Kidney (tissue), 13 donors: ENCODE measurements at regions not wholly inside any gene's neighbourhood (a gene's known extent, or its start where the extent isn't known, plus 50 kb on each side); places are given as distances from the start of the nearest gene placed in this dataset.

Experiments used
- DNase-seq, 5 donors: peaks; one replicate each; pipeline ENCODE4 v3.0.0-alpha.2; 2013 to 2020
- FAIRE-seq: peaks from 2 replicates; lab custom pipeline; 2012; peaks lifted over from hg19 to GRCh38; lab: Jason Lieb, UNC
- H3K27ac ChIP-seq, 2 donors: one replicate each; pipeline ENCODE4 v1.7.0; 2013; ENCODE audit warnings: low read depth in 2 of 2, low read length in 2 of 2, inconsistent platforms in 1 of 2
- H3K27me3 ChIP-seq: one replicate; pipeline ENCODE4 v1.7.1; 2013; ENCODE audit warnings: low read length, inconsistent platforms; ENCODE audit not compliant: control insufficient read depth, insufficient read depth
- H3K36me3 ChIP-seq, 3 donors: one replicate each; pipeline versions ENCODE4 v1.7.0 to v1.7.1; 2013; ENCODE audit warnings: low read length in 3 of 3, control low read depth in 1 of 3, inconsistent platforms in 1 of 3; ENCODE audit not compliant: insufficient read depth in 3 of 3, control insufficient read depth in 2 of 3
- H3K4me1 ChIP-seq, 3 donors: one replicate each; pipeline versions ENCODE4 v1.7.0 to v1.7.1; 2013; ENCODE audit warnings: low read length in 3 of 3, inconsistent platforms in 1 of 3, low read depth in 1 of 3; ENCODE audit not compliant: control insufficient read depth in 2 of 3, insufficient read depth in 2 of 3
- H3K4me3 ChIP-seq, 3 donors: one replicate each; pipeline versions ENCODE4 v1.7.0 to v1.8.1; 2013; ENCODE audit warnings: low read length in 3 of 3, control low read depth in 1 of 3, inconsistent platforms in 1 of 3
- H3K9ac ChIP-seq, 3 donors: one replicate each; pipeline versions ENCODE4 v1.7.0 to v1.7.1; 2013; ENCODE audit warnings: low read length in 3 of 3, control low read depth in 1 of 3, inconsistent platforms in 1 of 3
- H3K9me3 ChIP-seq, 3 donors: one replicate each; pipeline versions ENCODE4 v1.7.0 to v1.7.1; 2013; ENCODE audit warnings: low read length in 3 of 3, control low read depth in 1 of 3, inconsistent platforms in 1 of 3; ENCODE audit not compliant: control insufficient read depth in 2 of 3, insufficient read depth in 1 of 3
- CTCF ChIP-seq: IDR thresholded peaks from 3 replicates; pipeline ENCODE4 v1.5.1; 2012; ENCODE audit warnings: mild to moderate bottlenecking, moderate library complexity, borderline replicate concordance; ENCODE audit not compliant: insufficient read depth; ENCODE audit errors: extremely low read depth
- intact Hi-C: fragments of 100-400 bp; cut with DNase I; formaldehyde crosslinking; loops from one replicate; pipeline ENCODE4 v1.11.1; 2022
- donor health status: control.
- donor health status: control.
- donor health status: control.
- donor health status: control.
- donor health status: control.
- donor health status: DM: yes; HTN: yes; CAD: no.
- donor health status: Normal renal cell carcinoma (clear cell type).

DNA sequence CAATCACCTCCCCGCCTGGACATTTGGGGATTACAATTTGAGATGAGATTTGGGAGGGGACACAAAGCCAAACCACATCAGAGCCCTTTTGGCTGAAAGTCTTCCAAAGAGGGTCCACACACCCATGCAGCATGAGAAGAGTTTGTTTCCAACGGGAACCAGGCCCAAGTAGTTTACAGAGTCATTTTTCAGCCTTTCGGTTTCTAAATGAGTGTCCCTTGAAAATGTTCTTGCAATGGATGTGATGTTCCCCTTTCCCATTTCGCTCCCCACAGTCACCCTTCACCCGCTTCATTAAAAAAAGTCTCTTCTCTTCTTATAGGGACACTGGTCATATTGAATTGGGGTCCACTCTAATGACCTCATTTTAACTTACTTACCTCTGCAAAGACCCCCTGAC lies 157.4 kb downstream of the ARL4C start:
- no peak for TF ChIP-seq CTCF
- no peak overlapping the region for H3K27ac ChIP-seq
- DNase-seq = no peak

GRCh38 chr2:234339011-234339410 lies 157.9 kb downstream of the ARL4C start:
- Histone ChIP-seq H3K4me3 (no peak overlapping the region), H3K36me3 (no peaks in the 10 kb centered on the region), H3K9ac (no peak overlapping the region), H3K9me3 (no peaks in the 10 kb centered on the region), H3K27me3 (no peaks in the 10 kb centered on the region), H3K4me1 (no peaks in the 10 kb centered on the region), H3K27ac (no peak overlapping the region)
- FAIRE-seq (no peak), DNase-seq (no peak)
- TF ChIP-seq CTCF = no peak
- intact Hi-C loops = no loop called here

More for the DNA sequence above, 157.4 kb downstream of the ARL4C start:
- intact Hi-C loops = no loop called here
- Histone ChIP-seq H3K27me3 (no peaks in the 10 kb centered on the region), H3K9ac (no peak overlapping the region), H3K4me3 (no peak overlapping the region), H3K36me3 (no peaks in the 10 kb centered on the region), H3K4me1 (no peaks in the 10 kb centered on the region), H3K9me3 (no peaks in the 10 kb centered on the region)
- FAIRE-seq = no peak

DNA sequence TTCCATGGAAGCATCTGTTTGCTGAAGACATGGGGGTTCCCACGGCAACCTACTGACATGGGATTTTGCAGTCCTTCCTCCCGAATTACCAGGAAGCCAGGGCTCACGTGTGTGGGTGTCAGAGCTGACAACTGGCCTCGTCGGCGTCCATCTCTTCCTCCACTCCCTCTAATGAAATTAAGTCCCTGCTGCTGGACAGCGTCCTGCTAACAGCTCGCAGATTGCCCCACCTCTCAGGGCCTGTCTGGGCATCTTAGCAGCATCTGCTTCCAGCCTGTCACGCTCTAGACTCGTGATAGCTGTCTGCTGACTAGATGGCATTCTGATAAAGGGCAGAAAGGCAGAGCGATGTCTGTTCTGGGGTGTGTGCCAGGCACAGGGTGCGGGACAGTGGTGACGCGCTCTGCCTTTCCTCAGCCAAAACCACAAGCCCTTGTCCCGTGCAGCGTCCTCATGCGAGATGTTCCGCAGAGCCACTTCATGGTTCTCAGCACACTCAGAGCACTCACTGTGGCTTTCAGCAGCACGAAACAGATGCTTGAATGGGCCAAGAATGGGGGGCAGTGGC lies 161.1 kb downstream of the ARL4C start:
- Histone ChIP-seq H3K4me1 (no peaks in the 10 kb centered on the region), H3K36me3 (no peaks in the 10 kb centered on the region), H3K27me3 (no peaks in the 10 kb centered on the region), H3K27ac (no peak overlapping the region), H3K9me3 (no peaks in the 10 kb centered on the region), H3K9ac (no peak overlapping the region), H3K4me3 (no peak overlapping the region)
- TF ChIP-seq CTCF = no peak
- intact Hi-C loops = no loop called here
- FAIRE-seq (no peak), DNase-seq (peak; percentile 71 to 86 (median 80))

DNA sequence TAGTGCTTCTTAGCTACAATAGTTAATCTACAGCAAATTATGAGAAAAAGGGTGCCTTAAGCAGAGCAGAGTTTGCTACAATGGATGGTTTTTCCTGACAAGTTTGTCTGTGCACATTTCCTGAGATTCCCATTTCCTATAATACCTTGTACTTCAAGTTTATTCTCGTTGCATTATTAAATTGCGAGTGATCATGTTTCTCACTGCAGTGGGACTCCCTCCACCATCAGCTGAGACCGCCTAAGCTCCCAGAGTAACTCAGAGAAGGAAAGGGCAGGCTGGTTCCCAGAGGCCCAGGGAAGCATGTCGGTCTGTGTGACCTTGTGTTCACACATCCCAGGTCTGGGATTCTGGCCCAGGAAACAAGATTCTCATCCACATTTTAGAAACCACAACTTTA lies 162.1 kb downstream of the ARL4C start:
- no peak for DNase-seq
- H3K9ac ChIP-seq = no peak overlapping the region
- H3K36me3 ChIP-seq = no peaks in the 10 kb centered on the region
- no peak for TF ChIP-seq CTCF
- no peak for FAIRE-seq
- no peaks in the 10 kb centered on the region for H3K9me3 ChIP-seq
- intact Hi-C loops = no loop called here
- no peaks in the 10 kb centered on the region for H3K4me1 ChIP-seq
- H3K27ac ChIP-seq = no peak overlapping the region
- no peak overlapping the region for H3K4me3 ChIP-seq
- H3K27me3 ChIP-seq = no peaks in the 10 kb centered on the region
